SK-N-DZ (cell line): ENCODE measurements at regions not wholly inside any gene's neighbourhood (a gene's known extent, or its start where the extent isn't known, plus 50 kb on each side); places are given as distances from the start of the nearest gene placed in this dataset.

Experiments used
- DNase-seq: peaks from one replicate; pipeline ENCODE4 v3.0.0-alpha.2; 2015; ENCODE audit warnings: low spot score

DNA sequence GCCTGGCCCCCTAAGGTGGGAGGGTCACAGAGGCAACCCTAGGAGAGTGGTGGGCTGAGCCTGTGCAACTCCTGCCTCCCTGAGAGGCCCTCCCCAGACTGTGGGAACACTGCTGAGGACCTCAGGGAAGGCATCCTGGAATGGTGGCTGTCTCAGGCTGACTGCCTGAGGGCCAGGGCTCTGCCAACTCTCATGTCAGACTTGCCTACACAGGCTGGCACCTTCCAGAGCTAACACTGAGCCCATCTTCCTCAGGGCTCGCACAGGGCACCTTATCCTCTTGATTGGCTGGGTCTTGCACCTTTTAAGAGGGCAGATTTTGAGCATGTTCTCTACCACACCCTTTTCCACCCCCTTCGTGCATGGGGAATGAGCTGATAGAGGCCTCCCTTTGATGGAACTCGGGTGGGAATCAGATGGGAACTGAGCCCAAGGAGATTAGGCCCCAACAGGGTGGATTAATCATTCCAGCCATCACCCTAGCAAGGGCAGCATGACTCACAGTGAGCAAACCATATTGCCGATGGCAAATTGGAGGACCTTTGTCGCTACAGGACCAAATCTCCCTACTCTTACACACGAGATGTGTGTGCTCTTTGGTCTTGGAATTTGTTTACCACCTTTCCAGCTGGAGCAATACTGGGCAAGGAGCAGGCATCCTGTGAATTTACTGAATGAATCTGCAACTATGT, 702.8 kb downstream of the VRK1 start:
- no peak for DNase-seq

DNA sequence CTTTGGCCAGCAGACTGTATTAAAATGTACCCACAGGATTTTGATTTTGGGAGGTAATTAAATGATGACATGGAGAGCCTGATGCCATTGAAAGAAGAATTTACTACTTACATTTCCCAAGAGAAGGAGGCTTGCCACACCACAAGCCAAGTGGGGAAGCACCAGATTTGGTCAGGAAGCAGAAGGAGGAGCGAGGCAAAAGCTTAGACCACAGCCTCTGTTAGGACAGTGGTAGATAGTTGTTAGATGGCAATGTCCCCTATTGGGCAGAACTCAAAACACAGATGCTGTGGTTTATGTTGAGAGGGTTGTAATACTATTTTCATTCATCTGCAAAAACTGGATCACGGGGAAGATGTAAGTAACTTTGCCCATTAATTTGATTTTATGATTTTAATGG, 709.4 kb downstream of the VRK1 start:
- no peak for DNase-seq

DNA sequence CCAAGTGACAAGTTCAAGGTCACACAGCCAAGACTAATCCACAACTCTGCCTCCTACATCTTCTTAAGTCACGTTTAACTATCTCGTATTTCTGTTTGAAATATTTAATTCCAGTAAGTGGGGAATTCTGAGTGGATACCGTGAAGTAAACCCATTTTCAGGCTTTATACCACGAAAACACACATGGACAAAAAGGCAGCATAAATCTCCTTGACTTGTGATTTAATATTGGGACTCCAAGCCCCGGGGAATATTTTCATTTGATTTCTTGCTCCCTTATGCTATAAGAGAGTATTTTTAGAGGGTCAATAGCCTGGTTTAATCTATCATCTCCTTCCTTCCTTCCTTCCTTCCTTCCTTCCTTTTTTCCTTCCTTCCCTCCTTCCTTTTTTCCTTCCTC, 716.7 kb downstream of the VRK1 start:
- no peak for DNase-seq

DNA sequence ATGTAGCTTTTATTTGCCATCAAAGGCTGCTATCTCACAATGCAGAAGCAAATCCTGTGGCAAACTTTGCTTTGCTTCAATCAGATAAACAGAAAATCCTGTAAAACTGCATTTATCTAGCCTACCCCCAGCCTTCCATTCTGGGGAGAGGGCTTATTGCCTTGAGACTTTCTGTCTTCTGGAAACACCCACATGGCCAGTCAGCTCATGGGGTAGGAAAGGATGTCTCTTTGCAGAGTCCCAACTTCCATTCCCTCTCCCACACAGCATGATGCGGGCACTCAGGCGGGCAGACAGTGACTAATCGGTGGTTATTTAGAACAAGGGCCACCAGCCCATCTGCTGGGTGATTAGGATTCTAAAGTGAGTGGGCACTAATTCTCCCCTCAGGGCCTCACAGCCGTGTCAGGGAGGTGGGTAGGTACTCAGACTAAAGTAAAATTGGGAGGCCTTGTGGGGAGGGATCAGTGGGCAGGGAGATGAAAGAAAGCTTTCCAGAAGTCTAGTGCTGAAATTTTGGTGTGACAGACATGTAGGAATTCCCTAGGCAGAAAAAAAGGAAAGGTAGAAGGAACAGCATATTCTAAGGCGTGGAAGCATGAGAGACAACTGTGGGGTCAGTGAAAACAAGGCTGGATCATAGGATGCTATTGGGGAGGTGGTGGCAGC, 720.5 kb downstream of the VRK1 start:
- no peak for DNase-seq

DNA sequence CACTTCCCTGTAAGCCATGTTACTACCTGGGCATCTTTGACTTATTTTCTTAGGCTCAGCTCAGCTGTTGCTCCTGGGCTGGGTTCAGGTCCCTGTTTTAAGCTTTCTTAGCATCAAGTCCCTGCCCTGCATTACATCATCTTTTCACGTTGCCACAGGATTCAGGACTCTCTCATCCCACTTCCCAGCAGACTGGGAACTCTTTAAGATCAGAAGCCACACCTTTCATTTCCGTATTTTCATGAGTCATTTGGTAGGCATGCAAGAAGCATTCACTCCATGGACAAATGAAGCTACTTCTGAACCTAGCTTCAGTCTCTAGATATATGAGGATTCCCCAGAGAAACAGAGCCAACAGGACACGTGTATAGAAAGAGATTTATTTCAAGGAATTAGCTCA, 726.8 kb downstream of the VRK1 start:
- no peak for DNase-seq

DNA sequence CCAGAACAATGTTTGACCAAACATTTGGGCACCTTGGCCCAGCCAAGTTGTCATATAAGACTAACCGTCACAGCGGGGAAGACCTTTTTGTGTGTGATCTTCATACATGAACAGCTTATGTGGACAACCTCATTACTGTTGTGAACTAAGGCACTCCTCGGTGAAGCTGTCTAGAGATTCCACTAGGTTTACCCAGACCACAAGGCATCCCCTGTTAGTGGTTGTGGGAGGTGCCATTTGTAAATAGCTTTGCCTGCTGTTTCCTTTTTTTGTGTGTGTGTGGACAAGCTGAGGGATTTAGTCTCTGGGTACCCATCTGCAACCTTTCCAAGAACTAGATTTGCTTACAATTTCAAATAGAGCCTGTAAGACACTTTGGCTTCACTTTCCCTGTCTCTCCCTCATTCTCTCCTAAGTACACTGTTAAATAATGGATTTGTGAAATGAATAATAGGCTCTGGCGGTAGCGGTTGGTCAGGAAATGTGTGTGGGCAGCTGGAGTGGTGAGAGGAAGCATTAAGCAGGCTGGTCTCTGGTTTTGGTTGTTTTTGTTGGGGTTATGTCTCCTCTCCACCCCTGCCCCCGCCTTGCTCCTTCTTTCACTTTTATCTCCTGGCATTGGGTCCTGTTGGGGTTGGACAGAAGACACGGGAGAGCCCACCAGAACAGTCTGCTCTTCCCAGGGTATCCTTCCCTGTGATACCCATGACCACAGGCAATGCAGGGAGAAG, 727.6 kb downstream of the VRK1 start:
- no peak for DNase-seq

DNA sequence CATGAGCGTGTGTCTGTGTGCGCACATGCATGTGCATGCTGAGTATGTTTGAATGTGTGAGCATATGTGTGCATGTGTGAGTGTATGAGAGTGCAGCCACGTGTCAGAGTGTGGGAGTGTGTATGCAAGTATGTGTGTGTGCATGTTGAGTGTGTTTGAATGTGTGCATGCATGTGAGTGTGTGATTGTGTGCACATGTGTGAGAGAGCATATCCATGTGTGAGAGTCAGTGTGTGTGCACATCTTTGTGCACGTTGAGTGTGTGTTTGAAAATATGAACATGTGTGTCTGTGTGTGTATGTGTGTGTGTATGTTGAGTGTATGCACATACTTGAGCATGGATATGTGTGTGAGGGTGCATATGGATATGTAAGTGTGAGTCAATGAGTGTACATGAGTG, 730.8 kb downstream of the VRK1 start:
- DNase-seq: no peak

DNA sequence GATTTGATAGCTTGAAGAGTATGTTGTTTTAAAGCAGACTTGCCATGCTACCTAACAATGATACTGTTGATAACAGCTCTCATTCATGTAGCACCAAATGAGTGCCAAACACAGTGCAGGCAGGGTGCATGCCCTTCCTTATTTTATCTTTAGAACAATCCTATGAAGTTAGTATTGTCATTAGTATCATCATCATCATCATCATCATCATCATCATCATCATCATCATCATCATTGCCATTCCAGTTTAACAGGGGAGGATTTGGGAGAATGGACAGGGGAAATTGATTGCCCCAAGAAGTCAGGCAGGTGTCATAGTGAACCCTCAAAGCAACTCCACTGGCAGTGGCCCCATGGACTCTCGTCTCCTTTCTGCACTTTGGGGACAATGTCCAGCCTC, 734.9 kb downstream of the VRK1 start:
- DNase-seq: no peak

DNA sequence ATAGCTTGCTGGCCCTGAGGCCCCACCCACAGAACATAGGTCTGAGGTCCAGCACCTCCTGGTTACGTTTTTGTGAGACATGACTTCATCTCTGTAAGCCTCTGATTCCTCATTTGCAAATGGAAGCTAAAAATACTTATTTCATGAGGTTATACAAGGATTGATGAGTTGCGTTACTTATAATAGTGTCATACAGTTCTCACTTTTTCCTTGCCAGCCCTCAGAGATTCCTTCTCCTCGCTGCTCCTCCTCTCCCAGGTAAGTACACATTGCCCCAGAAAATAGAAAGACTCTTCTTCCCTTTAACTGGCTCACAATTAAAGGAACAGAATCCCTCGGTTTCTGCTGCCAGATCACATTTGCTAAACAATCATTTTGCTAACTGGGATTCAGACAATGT, 739.2 kb downstream of the VRK1 start:
- no peak for DNase-seq

DNA sequence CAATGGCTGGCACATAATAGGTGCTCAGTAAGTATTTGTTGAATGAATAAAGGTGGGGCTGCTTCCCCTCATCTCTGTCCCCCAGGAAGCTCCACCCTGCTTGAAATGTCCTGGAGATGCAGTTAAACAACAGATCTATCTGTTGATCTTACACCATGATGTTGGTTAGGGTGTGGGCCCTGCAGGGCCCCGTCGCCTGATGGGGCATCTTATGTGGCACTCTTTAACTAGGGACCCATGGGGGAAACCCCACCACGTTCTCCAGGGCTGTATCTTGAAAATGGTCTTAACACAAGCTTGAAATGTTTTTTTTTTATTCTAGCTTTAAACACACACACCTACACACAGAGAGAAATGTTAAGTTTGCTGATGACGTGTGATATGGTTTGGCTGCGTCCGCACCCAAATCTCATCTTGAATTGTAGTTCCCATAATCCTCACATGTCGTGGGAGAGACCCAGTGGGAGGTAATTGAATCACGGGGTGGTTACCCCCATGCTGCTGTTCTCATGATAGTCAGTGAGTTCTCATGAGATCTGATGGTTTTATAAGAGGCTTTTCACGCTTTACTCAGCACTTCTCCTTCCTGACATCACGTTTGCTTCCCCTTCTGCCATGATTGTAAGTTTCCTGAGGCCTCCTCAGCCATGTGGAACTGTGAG, 741.7 kb downstream of the VRK1 start:
- no peak for DNase-seq

DNA sequence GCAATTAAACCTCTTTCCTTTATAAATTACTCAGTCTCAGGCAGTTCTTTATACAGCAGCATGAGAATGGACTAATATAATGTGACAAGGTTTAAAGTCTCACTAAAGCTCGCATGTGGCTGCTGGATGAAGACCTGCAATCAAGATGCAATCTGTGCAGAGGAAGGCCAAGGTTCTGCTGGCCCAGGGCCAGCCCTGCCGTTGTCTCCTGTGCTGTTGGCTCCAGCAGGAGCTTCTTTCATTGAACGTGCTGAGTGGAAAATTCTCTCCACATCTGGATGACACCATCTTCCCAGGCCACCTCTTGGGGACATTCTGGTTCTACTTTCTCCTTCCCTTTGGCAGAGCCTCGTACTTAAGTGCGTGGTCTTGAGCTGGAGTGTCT, 742.2 kb downstream of the VRK1 start:
- DNase-seq: no peak

DNA sequence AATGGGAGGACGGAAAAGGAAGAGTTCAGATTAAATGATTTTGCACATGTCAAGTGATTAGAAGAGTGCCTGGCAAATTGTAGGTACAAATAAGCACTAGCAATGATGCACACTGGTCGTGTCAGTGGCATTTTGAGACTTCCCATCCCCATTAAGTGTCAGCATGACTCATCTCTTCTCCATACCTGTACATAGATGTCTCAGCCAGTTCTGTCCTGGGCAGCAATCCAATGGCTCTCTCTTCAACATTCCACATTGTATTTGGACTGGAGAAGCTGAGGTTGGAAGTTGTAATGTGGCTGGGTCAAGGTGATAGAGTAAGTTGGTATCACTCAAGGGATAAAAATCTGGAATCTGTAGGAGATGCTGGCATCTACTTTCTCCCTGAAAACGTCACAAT, 742.7 kb downstream of the VRK1 start:
- no peak for DNase-seq

DNA sequence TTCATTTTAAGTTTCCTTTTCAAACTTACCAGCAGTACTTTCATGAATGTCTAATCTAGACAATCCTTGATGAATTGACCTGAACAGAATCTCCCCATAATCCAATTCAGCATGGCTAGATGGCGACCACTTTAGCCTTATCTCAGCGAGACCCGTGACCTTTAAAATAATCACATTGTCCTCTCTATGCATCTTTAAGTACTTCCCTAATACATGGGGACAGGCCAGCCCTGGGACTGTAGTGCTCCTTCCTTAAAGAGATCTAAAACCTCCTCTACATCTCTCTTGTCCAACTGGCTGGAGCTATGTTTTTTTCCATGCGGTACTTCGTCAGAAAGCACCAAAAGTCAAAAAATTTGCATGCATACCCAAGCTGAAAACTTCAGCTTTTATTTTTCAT, 746.0 kb downstream of the VRK1 start:
- DNase-seq: peak; percentile 66

DNA sequence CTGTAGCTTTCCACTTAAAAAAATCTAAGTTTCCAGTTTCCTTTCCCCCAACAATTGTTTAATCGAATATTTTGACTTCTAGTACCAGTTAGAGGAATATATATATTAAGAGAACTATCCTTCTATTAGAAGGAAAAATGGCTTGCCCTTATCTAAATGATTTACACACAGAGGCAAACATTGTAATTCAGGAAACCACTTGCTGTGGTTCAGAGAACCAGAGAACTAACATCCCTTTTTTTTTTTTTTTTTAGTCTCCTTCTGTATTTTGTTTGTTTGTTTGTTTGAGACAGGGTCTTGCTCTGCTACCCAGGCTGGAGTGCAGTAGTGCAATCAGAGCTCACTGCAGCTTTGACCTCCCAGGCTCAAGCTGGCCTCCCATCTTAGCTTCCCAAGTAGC, 746.6 kb downstream of the VRK1 start:
- no peak for DNase-seq

DNA sequence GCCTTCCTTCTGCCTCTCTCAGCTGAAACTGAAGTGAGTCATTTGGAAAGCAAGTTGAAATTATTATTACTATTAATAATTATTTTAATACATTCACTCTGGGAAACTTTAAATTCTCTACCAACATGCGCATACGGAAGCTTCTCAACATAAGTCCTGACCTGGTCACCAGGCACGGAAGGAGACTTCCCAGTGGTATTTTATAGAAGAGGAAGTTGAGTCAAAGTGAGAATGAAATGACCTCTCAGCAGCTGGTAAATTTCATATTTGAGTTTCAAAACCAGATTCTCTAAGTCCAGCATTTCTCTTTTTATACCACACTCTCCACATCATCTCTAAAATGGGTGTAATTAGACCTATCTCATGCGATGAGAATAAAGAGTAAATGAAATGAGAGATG, 747.4 kb downstream of the VRK1 start:
- DNase-seq: no peak

DNA sequence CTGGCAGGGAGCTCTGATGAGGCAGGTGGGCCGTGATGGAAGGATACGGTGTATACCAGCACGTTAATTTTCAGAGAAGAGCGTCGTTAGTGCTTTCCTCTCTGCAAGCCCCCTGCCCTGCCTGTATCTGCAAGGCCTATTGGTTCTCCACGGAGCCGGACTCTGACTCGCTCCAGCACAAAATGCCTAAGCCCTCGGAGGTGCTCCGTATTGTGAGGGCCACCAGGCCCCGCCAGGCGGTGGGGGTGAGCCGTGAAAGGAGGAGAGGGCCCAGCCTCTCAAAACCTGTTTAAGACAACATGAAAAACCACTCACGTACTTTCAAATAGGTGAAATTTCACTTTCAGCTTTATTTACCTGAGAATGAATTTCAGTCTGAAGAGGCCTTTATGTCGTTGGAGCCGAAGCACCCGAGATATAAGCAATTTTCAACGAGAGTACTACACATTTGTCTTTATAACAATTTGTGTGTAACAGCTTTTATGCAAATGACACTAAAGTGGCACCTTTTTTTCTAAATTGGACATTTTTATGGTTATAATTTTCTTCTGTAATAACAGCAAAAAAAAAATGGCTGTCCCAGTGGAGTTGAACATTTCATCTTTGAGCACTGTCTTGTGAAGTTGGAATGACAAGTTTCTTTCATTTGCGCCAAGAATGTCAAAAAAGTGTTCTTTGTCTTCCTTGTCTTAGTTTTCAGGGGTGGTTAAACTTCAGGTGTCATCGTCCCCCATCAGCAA, 749.5 kb downstream of the VRK1 start:
- no peak for DNase-seq

DNA sequence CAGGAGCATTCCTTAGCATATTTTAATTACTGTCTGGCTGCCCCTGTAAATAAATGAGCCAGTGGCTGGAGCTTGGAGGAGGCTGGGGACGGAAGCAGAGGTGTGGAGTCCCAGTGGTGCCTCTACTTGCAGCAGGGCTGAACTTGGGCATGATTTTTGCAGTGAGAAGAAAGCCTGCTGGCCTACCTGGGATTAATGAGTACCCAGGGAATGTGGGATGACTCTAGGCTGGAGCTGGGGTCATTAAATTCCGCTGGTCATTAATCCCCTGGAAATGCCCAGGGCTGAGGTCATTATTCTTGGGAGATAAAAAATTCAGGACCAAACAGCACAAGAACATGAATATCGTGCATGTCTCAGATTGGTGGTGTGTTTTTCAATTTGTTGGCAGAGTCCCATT, 753.3 kb downstream of the VRK1 start:
- no peak for DNase-seq

DNA sequence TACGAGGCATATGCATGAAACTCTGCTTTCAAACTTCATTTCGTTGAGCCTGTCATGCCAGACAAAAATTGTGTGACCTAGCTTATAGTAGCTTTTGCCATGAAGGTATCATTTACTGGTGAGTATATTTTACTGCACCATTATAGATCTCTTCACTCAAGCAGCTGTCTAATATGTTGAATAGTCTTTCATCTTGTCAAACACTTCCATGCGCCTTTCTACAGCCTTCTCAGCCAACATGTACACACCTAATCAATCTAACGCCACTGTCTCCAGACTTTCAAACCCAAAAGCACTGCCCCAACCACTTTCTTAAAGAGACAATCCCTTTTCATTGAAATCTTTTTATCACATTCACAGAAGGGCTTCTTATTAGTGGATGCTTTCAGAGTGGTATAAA, 757.4 kb downstream of the VRK1 start:
- no peak for DNase-seq

DNA sequence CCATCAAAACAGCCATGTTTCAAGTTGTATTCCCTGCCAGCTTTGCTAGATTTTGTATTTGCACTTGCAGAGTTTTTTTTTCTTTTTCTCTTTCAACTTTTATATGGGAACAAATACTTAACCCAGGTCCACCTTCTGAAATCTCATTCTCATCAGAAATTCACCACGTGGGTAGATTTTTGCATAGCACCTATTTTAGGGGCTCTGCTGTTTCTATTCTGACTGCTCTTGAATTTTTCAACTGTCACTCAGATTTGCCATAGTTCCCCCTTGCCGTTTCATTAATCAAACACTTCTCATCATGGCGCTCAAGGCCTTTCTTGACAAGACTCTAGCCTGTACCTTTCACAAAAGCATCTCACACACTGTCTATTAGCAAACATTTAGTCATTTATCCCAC, 767.2 kb downstream of the VRK1 start:
- no peak for DNase-seq

DNA sequence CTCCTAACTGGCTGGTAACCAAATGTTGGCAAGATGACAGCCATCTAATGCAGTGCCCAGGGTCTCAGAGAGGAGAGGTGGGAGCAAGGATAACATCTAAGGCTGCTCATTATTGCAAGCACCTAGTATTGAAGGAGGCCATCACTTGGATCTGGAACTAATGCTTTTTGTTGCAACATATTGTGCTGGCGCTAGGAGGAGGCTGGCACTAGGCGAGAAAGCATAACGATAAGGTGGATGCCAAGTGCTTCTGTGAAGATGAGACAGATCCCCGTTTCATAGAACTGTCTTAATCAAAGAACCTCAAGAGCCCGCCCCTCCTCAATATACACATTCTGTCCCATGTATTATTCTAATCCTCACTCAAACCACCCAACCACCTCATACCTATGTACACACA, 774.0 kb downstream of the VRK1 start:
- DNase-seq: no peak

DNA sequence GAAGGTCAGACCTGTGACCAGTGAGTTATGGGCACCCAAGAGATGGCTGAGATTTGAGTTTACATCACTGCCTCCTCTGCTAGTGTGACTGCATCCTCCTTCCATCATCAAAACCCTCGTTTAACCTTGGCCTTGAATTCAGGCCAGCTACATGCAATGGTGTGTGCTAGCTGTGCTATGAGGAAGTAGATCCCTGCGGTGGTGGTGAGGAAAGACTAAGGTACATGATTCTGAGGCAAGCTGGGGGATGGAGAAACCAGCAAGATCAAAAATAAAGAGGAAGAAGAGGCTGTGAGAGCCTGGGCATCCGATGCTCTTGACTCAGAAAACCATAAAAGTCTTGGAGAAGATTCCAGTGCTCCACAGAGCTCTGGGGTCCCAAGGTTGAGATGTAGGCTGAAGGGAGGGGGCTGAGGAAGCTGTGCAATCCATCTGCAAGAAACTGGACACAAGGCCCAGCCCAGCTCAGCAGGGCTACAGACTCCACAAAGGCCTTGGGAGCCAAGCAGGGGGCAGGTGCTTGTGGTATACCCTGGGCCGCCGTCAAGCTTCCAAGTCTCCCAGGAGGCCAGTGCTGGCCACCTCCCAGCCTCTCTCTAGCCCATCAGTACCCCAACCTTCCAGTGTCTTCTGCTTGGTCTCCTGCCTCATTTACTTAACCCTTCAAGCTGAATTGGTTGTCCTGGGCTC, 774.8 kb downstream of the VRK1 start:
- no peak for DNase-seq
